CD4-positive, alpha-beta memory T cell (primary cell): ENCODE measurements at regions not wholly inside any gene's neighbourhood (a gene's known extent, or its start where the extent isn't known, plus 50 kb on each side); places are given as distances from the start of the nearest gene placed in this dataset.

ENCODE experiments used
- CTCF ChIA-PET: fragments of 350-600 bp; sonication (Branson Sonifier 250); formaldehyde crosslinking; loops from one replicate; lab custom pipeline; 2021; ENCODE audit warnings: inconsistent platforms; ENCODE audit not compliant: partially characterized antibody; lab: Charles Lee
- POLR2A ChIA-PET: fragments of 350-600 bp; sonication (Branson Sonifier 250); formaldehyde crosslinking; loops from one replicate; lab custom pipeline; 2021; ENCODE audit not compliant: partially characterized antibody; lab: Charles Lee
- DNase-seq, 5 donors: peaks; one replicate each; pipeline versions ENCODE4 v3.0.0 to v3.0.0-alpha.2; 2020 to 2022; ENCODE audit warnings: mixed read lengths in 1 of 5
- H3K27ac ChIP-seq: one replicate; pipeline ENCODE4 v1.7.0; 2013; ENCODE audit warnings: low read depth, low read length
- H3K27me3 ChIP-seq: 2 replicates; pipeline ENCODE4 v1.7.0; 2013; ENCODE audit warnings: mild to moderate bottlenecking, low read length, moderate library complexity; ENCODE audit not compliant: insufficient read depth
- H3K36me3 ChIP-seq: 2 replicates; pipeline ENCODE4 v1.7.0; 2013; ENCODE audit warnings: mild to moderate bottlenecking, low read length, moderate library complexity; ENCODE audit not compliant: insufficient read depth
- H3K4me1 ChIP-seq: 2 replicates; pipeline ENCODE4 v1.7.0; 2013; ENCODE audit warnings: mild to moderate bottlenecking, low read length, moderate library complexity; ENCODE audit not compliant: insufficient read depth
- H3K4me3 ChIP-seq, 2 donors: one replicate each; pipeline ENCODE4 v1.7.0; 2013; ENCODE audit warnings: low read length in 2 of 2, mild to moderate bottlenecking in 1 of 2
- H3K9me3 ChIP-seq, 2 donors: one replicate each; pipeline ENCODE4 v1.7.0; 2013; ENCODE audit warnings: low read length in 2 of 2, control low read depth in 1 of 2; ENCODE audit not compliant: control insufficient read depth in 1 of 2
- H3K27ac Mint-ChIP-seq, 7 donors: one replicate each; pipeline ENCODE4 v1.8.0; 2020 to 2021; ENCODE audit warnings: mixed read lengths in 7 of 7, mild to moderate bottlenecking in 6 of 7, inconsistent platforms in 3 of 7, moderate library complexity in 3 of 7
- H3K27me3 Mint-ChIP-seq, 2 donors: one replicate each; pipeline ENCODE4 v1.8.0; 2020 to 2021; ENCODE audit warnings: mixed read lengths in 2 of 2
- H3K36me3 Mint-ChIP-seq, 2 donors: one replicate each; pipeline ENCODE4 v1.8.0; 2020 to 2021; ENCODE audit warnings: mixed read lengths in 2 of 2, inconsistent platforms in 1 of 2, mild to moderate bottlenecking in 1 of 2
- H3K4me1 Mint-ChIP-seq, 4 donors: one replicate each; pipeline ENCODE4 v1.8.0; 2020 to 2021; ENCODE audit warnings: mixed read lengths in 4 of 4, mild to moderate bottlenecking in 1 of 4
- H3K4me3 Mint-ChIP-seq, 8 donors: one replicate each; pipeline ENCODE4 v1.8.0; 2020 to 2021; ENCODE audit warnings: mixed read lengths in 8 of 8, mild to moderate bottlenecking in 7 of 8, moderate library complexity in 6 of 8, inconsistent platforms in 3 of 8
- H3K9me3 Mint-ChIP-seq, 8 donors: one replicate each; pipeline ENCODE4 v1.8.0; 2020 to 2021; ENCODE audit warnings: mixed read lengths in 8 of 8, mild to moderate bottlenecking in 5 of 8, inconsistent platforms in 3 of 8, moderate library complexity in 1 of 8
- intact Hi-C: fragments of 100-400 bp; cut with micrococcal nuclease; formaldehyde crosslinking; loops from one replicate; pipeline ENCODE4 v1.15.1; 2023

DNA sequence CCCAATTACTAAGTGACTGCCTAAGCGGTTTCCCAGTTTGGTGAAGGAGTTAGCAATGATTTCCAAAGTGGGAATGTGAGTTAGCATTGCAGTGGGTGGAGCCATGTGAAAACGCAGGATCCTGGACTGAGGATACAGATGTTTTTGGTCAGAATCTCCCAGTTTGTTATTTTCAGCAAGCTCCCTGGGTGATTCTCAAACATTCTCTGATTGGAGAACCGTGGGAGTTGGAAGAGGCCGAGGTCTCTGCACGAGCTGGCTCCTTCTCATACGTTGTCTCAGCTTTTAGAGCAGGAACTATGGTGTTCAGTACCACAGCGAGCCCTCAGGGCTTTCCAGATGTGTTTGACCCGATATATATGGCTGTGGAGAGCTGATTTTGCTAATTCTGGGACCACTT lies 396.5 kb upstream of the NPVF start:
- H3K36me3 Mint-ChIP-seq: no peaks in the 10 kb centered on the region
- no peaks in the 10 kb centered on the region for H3K27me3 ChIP-seq
- H3K27ac Mint-ChIP-seq: no peak overlapping the region
- no peak for DNase-seq
- H3K4me1 Mint-ChIP-seq: peaks cover 13 to 23% (median 20%) of the 10 kb centered on the region in 4 donors
- ChIA-PET POLR2A (no interaction called here), CTCF (interaction anchor here (1.3 kb wide), 1 partner anchor 8 kb away, joined by 5 read pairs; no protein-coding TSS in a partner anchor)
- H3K4me1 ChIP-seq: peaks cover 17% of the 10 kb centered on the region
- no peaks in the 10 kb centered on the region for H3K36me3 ChIP-seq
- no peaks in the 10 kb centered on the region for H3K9me3 ChIP-seq
- peaks cover 0 to 2% (median 0%) of the 10 kb centered on the region in 8 donors for H3K9me3 Mint-ChIP-seq
- no peak overlapping the region for H3K4me3 Mint-ChIP-seq
- H3K27me3 Mint-ChIP-seq: peaks cover 0 to 2% of the 10 kb centered on the region in 2 donors
- intact Hi-C loops: no loop called here
- H3K27ac ChIP-seq: no peak overlapping the region
- no peak overlapping the region for H3K4me3 ChIP-seq

GRCh38 chr7:25625306-25625992 lies 397.2 kb upstream of the NPVF start:
- no peak for DNase-seq

DNA sequence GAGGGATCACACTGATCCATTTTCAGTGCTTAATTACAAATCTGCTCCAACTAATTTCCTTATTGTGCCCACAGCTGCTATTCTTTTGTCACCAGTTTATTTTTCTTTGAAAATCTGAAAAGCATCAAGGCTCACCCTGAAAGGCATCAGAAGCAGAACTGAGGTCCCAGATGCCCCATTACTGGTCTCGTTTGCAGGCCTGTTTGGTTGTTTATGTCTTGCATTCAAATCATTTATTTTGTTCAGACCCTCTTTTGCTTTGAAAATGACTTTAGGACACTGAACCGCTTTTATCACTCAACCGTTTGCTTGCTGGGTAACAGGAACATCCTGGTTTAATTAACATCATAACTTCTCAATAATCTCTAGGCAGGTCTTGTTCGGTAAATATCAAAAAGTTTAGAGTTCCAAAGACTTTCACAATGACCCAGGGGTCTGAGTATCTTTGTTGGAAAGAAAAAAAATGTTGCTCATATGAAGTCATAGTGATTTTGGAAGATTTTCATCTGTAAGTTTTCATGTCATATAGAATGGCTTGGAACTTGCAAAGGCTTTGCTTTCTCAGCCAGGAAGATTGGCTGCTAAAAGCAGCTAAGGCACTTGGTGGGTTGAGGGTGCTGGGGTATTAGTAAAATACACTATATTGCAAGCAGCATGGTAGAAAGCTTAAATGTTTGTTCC lies 398.3 kb upstream of the NPVF start:
- Mint-ChIP-seq H3K27ac (no peak overlapping the region), H3K4me1 (peaks cover 0 to 7% (median 4%) of the 10 kb centered on the region in 4 donors), H3K27me3 (peaks cover 0 to 3% of the 10 kb centered on the region in 2 donors), H3K36me3 (no peaks in the 10 kb centered on the region), H3K4me3 (no peak overlapping the region), H3K9me3 (peaks cover 0 to 2% (median 0%) of the 10 kb centered on the region in 8 donors)
- Histone ChIP-seq H3K4me1 (peaks cover under 1% of the 10 kb centered on the region), H3K27ac (no peak overlapping the region), H3K27me3 (no peaks in the 10 kb centered on the region), H3K36me3 (no peaks in the 10 kb centered on the region), H3K4me3 (no peak overlapping the region), H3K9me3 (no peaks in the 10 kb centered on the region)
- intact Hi-C loops: no loop called here
- DNase-seq: no peak
- ChIA-PET CTCF (no interaction called here), POLR2A (no interaction called here)

More at GRCh38 chr7:25625306-25625992, 397.2 kb upstream of the NPVF start:
- peak overlapping the region in 1 of 7 donors; percentile 32 for H3K27ac Mint-ChIP-seq
- POLR2A ChIA-PET: no interaction called here
- no peaks in the 10 kb centered on the region for H3K36me3 Mint-ChIP-seq
- H3K27me3 ChIP-seq: no peaks in the 10 kb centered on the region
- no peaks in the 10 kb centered on the region for H3K9me3 ChIP-seq
- H3K4me3 Mint-ChIP-seq: peak overlapping the region in 1 of 8 donors; percentile 1
- H3K27me3 Mint-ChIP-seq: peaks cover 0 to 2% of the 10 kb centered on the region in 2 donors
- H3K36me3 ChIP-seq: no peaks in the 10 kb centered on the region
- peaks cover 7 to 17% (median 14%) of the 10 kb centered on the region in 4 donors for H3K4me1 Mint-ChIP-seq
- intact Hi-C loops: no loop called here
- H3K9me3 Mint-ChIP-seq: peaks cover 0 to 2% (median 0%) of the 10 kb centered on the region in 8 donors
- H3K4me1 ChIP-seq: peaks cover 10% of the 10 kb centered on the region
- no peak overlapping the region for H3K27ac ChIP-seq
- CTCF ChIA-PET: interaction anchor here (1.3 kb wide), 1 partner anchor 8 kb away, joined by 5 read pairs; no protein-coding TSS in a partner anchor
- no peak overlapping the region for H3K4me3 ChIP-seq

- DNase-seq: no peak
- intact Hi-C loops: no loop called here
- H3K9me3 ChIP-seq: no peaks in the 10 kb centered on the region
- no peaks in the 10 kb centered on the region for H3K4me1 ChIP-seq
- no peak overlapping the region for H3K27ac ChIP-seq
- ChIA-PET POLR2A (no interaction called here), CTCF (no interaction called here)
- Mint-ChIP-seq H3K4me1 (no peaks in the 10 kb centered on the region), H3K9me3 (peaks cover 0 to 2% (median 0%) of the 10 kb centered on the region in 8 donors), H3K4me3 (no peak overlapping the region), H3K27ac (no peak overlapping the region), H3K36me3 (no peaks in the 10 kb centered on the region), H3K27me3 (peaks cover 1 to 4% of the 10 kb centered on the region in 2 donors)
- no peak overlapping the region for H3K4me3 ChIP-seq
- no peaks in the 10 kb centered on the region for H3K27me3 ChIP-seq
- no peaks in the 10 kb centered on the region for H3K36me3 ChIP-seq
Measured at GRCh38 chr7:25628446-25628845, 400.2 kb upstream of the NPVF start.

- Mint-ChIP-seq H3K27ac (no peak overlapping the region), H3K4me3 (peak overlapping the region in 1 of 8 donors; percentile 32), H3K27me3 (peaks cover 4 to 6% of the 10 kb centered on the region in 2 donors), H3K36me3 (no peaks in the 10 kb centered on the region), H3K9me3 (peaks cover 0 to 2% (median 0%) of the 10 kb centered on the region in 8 donors), H3K4me1 (no peaks in the 10 kb centered on the region)
- intact Hi-C loops: no loop called here
- H3K9me3 ChIP-seq: no peaks in the 10 kb centered on the region
- no peaks in the 10 kb centered on the region for H3K27me3 ChIP-seq
- no peak overlapping the region for H3K4me3 ChIP-seq
- no peaks in the 10 kb centered on the region for H3K36me3 ChIP-seq
- no peak overlapping the region for H3K27ac ChIP-seq
- no peak for DNase-seq
- H3K4me1 ChIP-seq: no peaks in the 10 kb centered on the region
- CTCF ChIA-PET: interaction anchor here (1.2 kb wide), 1 partner anchor 8 kb away, joined by 5 read pairs; no protein-coding TSS in a partner anchor
- POLR2A ChIA-PET: no interaction called here
Measured at GRCh38 chr7:25632616-25633015, 404.3 kb upstream of the NPVF start.

GRCh38 chr7:25633426-25634036 lies 405.2 kb upstream of the NPVF start:
- DNase-seq: no peak
- peaks cover 4% of the 10 kb centered on the region in 2 donors for H3K27me3 Mint-ChIP-seq
- H3K36me3 Mint-ChIP-seq: no peaks in the 10 kb centered on the region
- H3K4me3 Mint-ChIP-seq: no peak overlapping the region
- no peaks in the 10 kb centered on the region for H3K27me3 ChIP-seq
- CTCF ChIA-PET: interaction anchor here (1.2 kb wide), 1 partner anchor 9 kb away, joined by 5 read pairs; no protein-coding TSS in a partner anchor
- intact Hi-C loops: no loop called here
- no peak overlapping the region for H3K27ac Mint-ChIP-seq
- H3K36me3 ChIP-seq: no peaks in the 10 kb centered on the region
- H3K9me3 ChIP-seq: no peaks in the 10 kb centered on the region
- H3K9me3 Mint-ChIP-seq: peaks cover 0 to 2% (median 0%) of the 10 kb centered on the region in 8 donors
- no peaks in the 10 kb centered on the region for H3K4me1 ChIP-seq
- no peak overlapping the region for H3K4me3 ChIP-seq
- no peaks in the 10 kb centered on the region for H3K4me1 Mint-ChIP-seq
- no peak overlapping the region for H3K27ac ChIP-seq
- POLR2A ChIA-PET: no interaction called here

DNA sequence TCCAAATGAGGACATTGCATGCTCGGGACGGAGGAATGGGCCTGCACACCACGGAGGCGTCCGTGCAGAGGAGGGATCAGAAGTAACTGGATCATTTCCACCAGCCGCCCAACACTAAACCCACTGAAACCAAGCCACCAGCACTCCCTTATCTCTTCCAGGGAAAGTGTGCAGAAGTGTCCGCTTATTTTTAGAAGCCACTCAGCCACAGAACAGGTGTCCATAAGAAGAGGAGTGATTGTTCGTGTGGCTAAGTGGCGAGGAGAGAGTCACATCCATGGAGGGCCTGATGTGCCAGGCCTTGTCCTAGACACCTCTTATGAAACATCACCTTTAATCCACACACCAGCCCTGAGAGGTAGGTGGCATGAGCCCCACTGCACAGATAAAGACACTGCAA lies 407.9 kb upstream of the NPVF start:
- no peaks in the 10 kb centered on the region for H3K27me3 ChIP-seq
- H3K4me3 Mint-ChIP-seq: no peak overlapping the region
- no peaks in the 10 kb centered on the region for H3K36me3 ChIP-seq
- H3K27ac ChIP-seq: no peak overlapping the region
- H3K9me3 Mint-ChIP-seq: no peaks in the 10 kb centered on the region
- no peaks in the 10 kb centered on the region for H3K4me1 Mint-ChIP-seq
- intact Hi-C loops: no loop called here
- no peak for DNase-seq
- H3K9me3 ChIP-seq: no peaks in the 10 kb centered on the region
- no peak overlapping the region for H3K27ac Mint-ChIP-seq
- H3K4me1 ChIP-seq: no peaks in the 10 kb centered on the region
- ChIA-PET POLR2A (no interaction called here), CTCF (no interaction called here)
- no peaks in the 10 kb centered on the region for H3K36me3 Mint-ChIP-seq
- H3K4me3 ChIP-seq: no peak overlapping the region
- peaks cover 4% of the 10 kb centered on the region in 2 donors for H3K27me3 Mint-ChIP-seq
